ENCODE measurements at regions not wholly inside any gene's neighbourhood (a gene's known extent, or its start where the extent isn't known, plus 50 kb on each side); places are given as distances from the start of the nearest gene placed in this dataset.

DNA sequence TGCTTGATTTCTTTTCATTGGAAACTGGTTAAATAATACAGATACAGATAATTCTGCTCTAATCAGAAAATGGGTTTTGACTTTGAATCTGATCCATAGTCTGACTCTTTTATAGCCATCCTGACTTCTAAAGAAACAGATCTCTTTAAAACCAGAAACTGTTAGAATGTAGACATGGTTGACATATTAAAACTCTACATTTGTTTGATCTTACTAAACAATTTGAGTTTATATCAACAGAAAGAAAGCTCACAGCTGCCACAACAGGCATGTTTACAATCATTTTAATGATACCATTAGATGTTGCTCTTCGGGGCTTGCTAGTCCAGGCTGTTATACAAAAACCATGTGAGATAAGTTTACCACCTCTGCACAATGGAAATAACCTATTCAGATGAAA is 193.0 kb upstream of the SEMA3A start:
- Mint-ChIP-seq H3K27me3 (ENCODE audit: low read depth) (no peaks in the 10 kb centered on the region), H3K4me1 (ENCODE audit: low read depth) (no peaks in the 10 kb centered on the region), H3K27ac (no peak overlapping the region), H3K9me3 (no peaks in the 10 kb centered on the region), H3K36me3 (ENCODE audit: low read depth) (no peaks in the 10 kb centered on the region), H3K4me3 (no peak overlapping the region)

GRCh38 chr7:84384417-84384816 is 189.8 kb upstream of the SEMA3A start:
- Mint-ChIP-seq H3K36me3 (ENCODE audit: low read depth) (no peaks in the 10 kb centered on the region), H3K4me3 (no peak overlapping the region), H3K9me3 (no peaks in the 10 kb centered on the region), H3K27ac (no peak overlapping the region), H3K4me1 (ENCODE audit: low read depth) (no peaks in the 10 kb centered on the region), H3K27me3 (ENCODE audit: low read depth) (no peaks in the 10 kb centered on the region)

GRCh38 chr7:84379446-84379845 is 184.9 kb upstream of the SEMA3A start:
- Mint-ChIP-seq H3K4me3 (no peak overlapping the region), H3K9me3 (no peaks in the 10 kb centered on the region), H3K4me1 (ENCODE audit: low read depth) (no peaks in the 10 kb centered on the region), H3K27ac (no peak overlapping the region), H3K36me3 (ENCODE audit: low read depth) (no peaks in the 10 kb centered on the region), H3K27me3 (ENCODE audit: low read depth) (no peaks in the 10 kb centered on the region)

DNA sequence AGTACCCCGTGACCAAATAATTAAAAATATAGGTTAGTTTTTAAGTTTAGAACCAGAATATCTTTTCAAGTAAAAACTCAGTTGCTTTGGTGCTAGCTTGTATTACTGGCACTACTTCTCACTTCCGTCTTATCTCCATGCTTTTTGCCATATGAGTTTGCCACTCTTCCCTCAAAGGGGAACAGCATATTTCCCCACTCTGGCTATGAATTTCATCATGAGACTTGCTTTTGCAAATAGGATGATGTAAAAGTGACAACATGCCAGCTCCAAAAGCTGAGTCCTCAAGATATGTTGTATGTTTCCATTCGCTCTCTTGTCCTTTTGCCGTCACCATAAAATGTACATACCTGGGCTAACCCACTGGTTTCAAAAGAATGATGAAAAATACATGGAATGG is 178.1 kb upstream of the SEMA3A start:
- no peak overlapping the region for H3K4me3 Mint-ChIP-seq
- no peaks in the 10 kb centered on the region for H3K9me3 Mint-ChIP-seq
- H3K27ac Mint-ChIP-seq, result no peak overlapping the region
- no peaks in the 10 kb centered on the region for H3K4me1 Mint-ChIP-seq (ENCODE audit: low read depth)
- H3K36me3 Mint-ChIP-seq (ENCODE audit: low read depth), result no peaks in the 10 kb centered on the region
- H3K27me3 Mint-ChIP-seq (ENCODE audit: low read depth), result no peaks in the 10 kb centered on the region

DNA sequence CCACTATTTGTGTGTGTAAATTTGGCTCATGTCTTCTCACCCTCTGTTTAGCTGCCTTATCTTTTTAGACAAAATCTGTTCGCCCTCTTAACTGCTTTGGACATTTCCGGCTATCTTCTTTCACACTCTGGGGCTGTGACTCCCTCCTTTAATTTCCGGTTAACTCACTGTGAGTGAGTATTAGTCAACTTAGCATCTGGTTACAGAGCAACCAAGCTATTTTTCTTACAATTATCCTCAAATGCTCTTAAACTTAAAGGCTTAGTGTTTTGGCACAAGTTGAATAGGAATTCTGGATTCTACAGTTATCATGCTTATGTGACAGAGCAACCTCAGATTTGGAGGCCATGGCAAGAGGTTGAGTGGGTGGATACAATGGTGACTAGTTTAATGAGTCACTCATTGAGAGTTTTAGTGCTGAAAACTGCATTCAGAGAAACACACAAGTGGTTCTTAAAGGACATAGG is 177.6 kb upstream of the SEMA3A start:
- Mint-ChIP-seq H3K36me3 (ENCODE audit: low read depth) (no peaks in the 10 kb centered on the region), H3K27ac (no peak overlapping the region), H3K9me3 (no peaks in the 10 kb centered on the region), H3K4me1 (ENCODE audit: low read depth) (no peaks in the 10 kb centered on the region), H3K4me3 (no peak overlapping the region), H3K27me3 (ENCODE audit: low read depth) (no peaks in the 10 kb centered on the region)

DNA sequence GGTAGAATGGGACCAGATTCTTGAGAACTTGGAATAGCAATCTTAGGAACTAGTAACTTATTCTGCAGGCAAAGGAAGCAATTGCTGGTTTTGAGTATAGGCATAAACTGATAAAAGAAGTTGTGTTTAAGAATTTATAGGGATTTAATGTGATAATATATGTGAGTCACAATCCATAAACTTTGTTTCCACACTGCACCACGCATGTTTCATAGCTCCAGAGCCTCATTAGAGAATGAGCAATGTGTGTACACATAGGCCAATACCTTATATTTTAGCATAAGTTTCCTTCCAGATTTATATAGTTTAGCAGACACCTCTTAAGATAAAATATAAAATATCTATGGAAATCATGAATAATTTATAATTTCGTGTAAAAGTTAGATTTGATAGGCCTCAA is 175.5 kb upstream of the SEMA3A start:
- Mint-ChIP-seq H3K4me3 (no peak overlapping the region), H3K27me3 (ENCODE audit: low read depth) (no peaks in the 10 kb centered on the region), H3K4me1 (ENCODE audit: low read depth) (no peaks in the 10 kb centered on the region), H3K36me3 (ENCODE audit: low read depth) (no peaks in the 10 kb centered on the region), H3K9me3 (no peaks in the 10 kb centered on the region), H3K27ac (no peak overlapping the region)

DNA sequence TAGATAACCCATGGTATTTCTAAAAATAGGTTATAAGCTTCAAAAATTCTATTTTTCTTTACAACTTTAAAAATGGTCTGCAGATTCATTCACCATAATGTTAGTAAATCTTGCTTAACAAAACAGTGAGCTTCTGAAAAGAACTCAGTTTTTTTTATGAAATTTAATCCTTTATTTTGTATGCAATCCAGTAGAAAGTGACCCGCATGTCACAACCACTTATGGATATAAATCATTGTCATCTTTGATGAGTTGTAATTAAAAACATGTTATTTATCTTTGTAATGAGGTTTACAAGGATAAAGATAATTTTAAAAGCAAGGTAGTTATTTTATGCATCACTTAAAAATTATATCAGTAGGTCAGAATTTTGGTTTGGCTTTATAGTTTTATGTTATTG is 173.5 kb upstream of the SEMA3A start:
- no peaks in the 10 kb centered on the region for H3K4me1 Mint-ChIP-seq (ENCODE audit: low read depth)
- no peaks in the 10 kb centered on the region for H3K27me3 Mint-ChIP-seq (ENCODE audit: low read depth)
- H3K4me3 Mint-ChIP-seq, result no peak overlapping the region
- H3K36me3 Mint-ChIP-seq (ENCODE audit: low read depth), result no peaks in the 10 kb centered on the region
- H3K9me3 Mint-ChIP-seq, result no peaks in the 10 kb centered on the region
- H3K27ac Mint-ChIP-seq, result no peak overlapping the region

DNA sequence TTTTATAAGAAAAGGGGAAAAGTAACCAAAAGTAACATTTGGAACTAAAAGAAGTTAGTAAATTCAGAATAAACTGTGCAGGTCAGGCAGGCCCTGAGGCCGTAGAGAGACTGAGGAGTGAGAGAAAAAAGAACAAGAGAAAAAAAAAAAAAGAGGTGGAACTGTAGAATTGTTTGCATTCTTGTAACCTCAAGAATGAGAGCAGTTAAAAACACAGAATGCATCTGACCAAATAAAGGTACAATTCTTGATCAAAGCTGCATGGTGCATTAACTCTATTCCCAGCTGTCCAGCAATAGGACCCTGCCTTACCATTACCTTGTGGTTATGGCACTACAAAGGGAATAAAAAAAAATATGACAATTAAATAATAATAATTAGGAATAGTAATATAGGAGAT is 170.1 kb upstream of the SEMA3A start:
- Mint-ChIP-seq H3K4me1 (ENCODE audit: low read depth) (no peaks in the 10 kb centered on the region), H3K27me3 (ENCODE audit: low read depth) (no peaks in the 10 kb centered on the region), H3K4me3 (no peak overlapping the region), H3K36me3 (ENCODE audit: low read depth) (no peaks in the 10 kb centered on the region), H3K27ac (no peak overlapping the region), H3K9me3 (no peaks in the 10 kb centered on the region)

GRCh38 chr7:84363741-84364140 is 169.2 kb upstream of the SEMA3A start:
- H3K27ac Mint-ChIP-seq, result no peak overlapping the region
- no peaks in the 10 kb centered on the region for H3K27me3 Mint-ChIP-seq (ENCODE audit: low read depth)
- H3K4me3 Mint-ChIP-seq, result no peak overlapping the region
- no peaks in the 10 kb centered on the region for H3K9me3 Mint-ChIP-seq
- no peaks in the 10 kb centered on the region for H3K36me3 Mint-ChIP-seq (ENCODE audit: low read depth)
- no peaks in the 10 kb centered on the region for H3K4me1 Mint-ChIP-seq (ENCODE audit: low read depth)

DNA sequence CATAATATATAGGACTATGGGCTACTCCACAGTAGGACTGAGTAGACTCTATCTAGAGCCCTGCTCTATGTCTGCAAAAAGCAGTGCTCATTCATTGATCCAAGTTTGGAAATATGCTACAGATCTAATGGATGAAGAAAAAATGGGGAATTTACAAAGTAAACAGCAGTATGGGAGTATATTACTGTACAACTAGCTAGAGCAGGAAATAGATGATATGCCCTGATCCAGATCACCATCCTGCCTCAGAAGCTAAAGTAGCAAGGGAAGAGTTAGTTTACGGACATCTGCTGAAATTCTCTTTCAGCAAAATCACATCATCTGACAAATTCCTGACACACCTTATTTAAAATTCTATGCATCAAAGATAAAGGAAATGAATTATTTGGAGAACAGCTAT is 168.2 kb upstream of the SEMA3A start:
- Mint-ChIP-seq H3K4me1 (ENCODE audit: low read depth) (no peaks in the 10 kb centered on the region), H3K27me3 (ENCODE audit: low read depth) (no peaks in the 10 kb centered on the region), H3K36me3 (ENCODE audit: low read depth) (no peaks in the 10 kb centered on the region), H3K27ac (no peak overlapping the region), H3K4me3 (no peak overlapping the region), H3K9me3 (no peaks in the 10 kb centered on the region)

- Mint-ChIP-seq H3K4me3 (no peak overlapping the region), H3K4me1 (ENCODE audit: low read depth) (no peaks in the 10 kb centered on the region), H3K27me3 (ENCODE audit: low read depth) (no peaks in the 10 kb centered on the region), H3K9me3 (no peaks in the 10 kb centered on the region), H3K36me3 (ENCODE audit: low read depth) (no peaks in the 10 kb centered on the region), H3K27ac (no peak overlapping the region)
These were observed 167.8 kb upstream of the SEMA3A start for GRCh38 chr7:84362360-84362759.

DNA sequence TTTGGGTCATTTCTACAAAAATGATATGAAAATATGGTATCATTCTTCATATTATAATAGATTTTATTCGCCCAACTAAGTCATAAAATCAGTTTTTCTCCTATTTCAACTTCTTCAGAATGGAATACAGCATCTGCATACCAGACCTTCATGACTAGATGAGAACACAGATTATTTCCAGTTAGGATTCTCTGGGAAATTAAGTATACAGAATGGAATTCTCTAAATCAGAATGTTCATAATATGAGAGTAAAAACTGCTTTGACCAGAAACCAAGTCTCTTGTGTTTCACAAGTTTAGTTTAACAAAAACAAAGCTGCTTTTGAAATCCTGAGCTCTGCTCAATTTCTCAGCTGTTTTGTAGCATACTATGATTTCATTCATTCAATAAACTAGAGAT is 160.3 kb upstream of the SEMA3A start:
- Mint-ChIP-seq H3K9me3 (no peaks in the 10 kb centered on the region), H3K27me3 (ENCODE audit: low read depth) (no peaks in the 10 kb centered on the region), H3K4me3 (no peak overlapping the region), H3K4me1 (ENCODE audit: low read depth) (no peaks in the 10 kb centered on the region), H3K36me3 (ENCODE audit: low read depth) (no peaks in the 10 kb centered on the region), H3K27ac (no peak overlapping the region)

DNA sequence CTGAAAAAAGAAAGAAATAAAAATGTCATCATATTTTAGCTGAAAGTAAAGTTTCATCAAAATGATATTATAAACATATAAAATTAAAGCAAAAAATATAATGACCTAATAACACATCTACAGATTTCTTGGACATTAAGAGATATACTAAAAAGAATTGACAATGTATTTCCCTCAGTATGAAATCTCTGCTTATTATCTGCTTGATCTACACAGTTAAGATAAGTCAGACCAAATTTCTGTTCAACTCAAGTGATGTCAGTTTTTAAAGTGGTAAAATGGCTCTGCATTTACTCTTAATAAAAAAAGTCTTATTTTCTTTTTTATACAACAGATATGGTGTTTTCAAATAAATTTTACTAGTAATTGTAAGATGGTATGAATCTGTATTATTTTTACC is 159.4 kb upstream of the SEMA3A start:
- no peaks in the 10 kb centered on the region for H3K36me3 Mint-ChIP-seq (ENCODE audit: low read depth)
- no peak overlapping the region for H3K4me3 Mint-ChIP-seq
- H3K27me3 Mint-ChIP-seq (ENCODE audit: low read depth), result no peaks in the 10 kb centered on the region
- H3K27ac Mint-ChIP-seq, result no peak overlapping the region
- no peaks in the 10 kb centered on the region for H3K9me3 Mint-ChIP-seq
- no peaks in the 10 kb centered on the region for H3K4me1 Mint-ChIP-seq (ENCODE audit: low read depth)

- no peak overlapping the region for H3K27ac Mint-ChIP-seq
- H3K27me3 Mint-ChIP-seq (ENCODE audit: low read depth), result no peaks in the 10 kb centered on the region
- no peaks in the 10 kb centered on the region for H3K9me3 Mint-ChIP-seq
- H3K4me3 Mint-ChIP-seq, result no peak overlapping the region
- no peaks in the 10 kb centered on the region for H3K4me1 Mint-ChIP-seq (ENCODE audit: low read depth)
- H3K36me3 Mint-ChIP-seq (ENCODE audit: low read depth), result no peaks in the 10 kb centered on the region
These were observed 144.7 kb upstream of the SEMA3A start for GRCh38 chr7:84339306-84339705.

DNA sequence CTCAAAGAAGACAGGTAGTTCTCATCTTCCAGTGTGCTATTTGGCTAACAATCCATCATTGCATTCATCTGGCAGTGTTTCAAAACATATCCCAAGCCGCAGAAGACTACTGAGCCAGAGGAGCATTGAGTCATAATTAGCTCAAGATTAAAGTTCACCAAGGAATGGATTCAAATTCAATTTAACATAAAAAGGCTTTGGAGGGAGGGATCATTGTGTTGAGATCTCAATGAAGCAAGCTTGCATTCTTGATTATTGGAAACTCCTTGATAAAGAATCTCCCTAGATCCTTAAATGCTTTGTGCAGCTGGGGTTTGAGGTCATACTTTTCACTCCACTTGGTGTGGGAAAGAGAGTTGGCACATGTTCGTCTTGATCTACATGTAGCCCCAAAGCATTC is 142.8 kb upstream of the SEMA3A start:
- no peaks in the 10 kb centered on the region for H3K27me3 Mint-ChIP-seq (ENCODE audit: low read depth)
- no peak overlapping the region for H3K27ac Mint-ChIP-seq
- H3K4me3 Mint-ChIP-seq, result no peak overlapping the region
- no peaks in the 10 kb centered on the region for H3K36me3 Mint-ChIP-seq (ENCODE audit: low read depth)
- no peaks in the 10 kb centered on the region for H3K4me1 Mint-ChIP-seq (ENCODE audit: low read depth)
- H3K9me3 Mint-ChIP-seq, result no peaks in the 10 kb centered on the region

DNA sequence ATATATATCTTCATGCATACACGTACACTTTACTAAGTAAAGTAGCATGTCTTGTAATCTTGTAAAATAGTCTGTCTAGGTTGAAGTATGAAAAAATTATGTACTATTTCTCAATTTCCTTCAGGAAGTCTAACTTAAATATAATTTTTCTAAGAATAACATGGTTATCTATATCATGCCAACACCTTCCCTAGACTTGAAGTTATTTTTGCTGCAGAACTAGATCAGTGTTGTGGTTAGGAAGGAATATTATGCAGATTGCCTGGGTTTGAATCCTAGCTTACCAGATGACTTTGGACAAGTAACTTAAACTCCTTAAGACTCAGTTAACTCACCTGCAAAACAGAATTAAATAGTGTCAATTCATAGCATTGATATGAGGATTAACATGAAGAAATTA is 142.2 kb upstream of the SEMA3A start:
- Mint-ChIP-seq H3K4me3 (no peak overlapping the region), H3K4me1 (ENCODE audit: low read depth) (no peaks in the 10 kb centered on the region), H3K27me3 (ENCODE audit: low read depth) (no peaks in the 10 kb centered on the region), H3K36me3 (ENCODE audit: low read depth) (no peaks in the 10 kb centered on the region), H3K9me3 (no peaks in the 10 kb centered on the region), H3K27ac (no peak overlapping the region)
